Stimulated activated naive CD4-positive, alpha-beta T cell treated with Interleukin-2 at 50 U/mL for 16 hours (primary cell): ENCODE measurements at regions not wholly inside any gene's neighbourhood (a gene's known extent, or its start where the extent isn't known, plus 50 kb on each side); places are given as distances from the start of the nearest gene placed in this dataset.

Experiments used
- DNase-seq: peaks from one replicate; lab custom pipeline; 2025; lab: John Stamatoyannopoulos, UW

GRCh38 chr3:13224967-13225366 lies 151.7 kb upstream of the IQSEC1 start:
- DNase-seq: no peak

DNA sequence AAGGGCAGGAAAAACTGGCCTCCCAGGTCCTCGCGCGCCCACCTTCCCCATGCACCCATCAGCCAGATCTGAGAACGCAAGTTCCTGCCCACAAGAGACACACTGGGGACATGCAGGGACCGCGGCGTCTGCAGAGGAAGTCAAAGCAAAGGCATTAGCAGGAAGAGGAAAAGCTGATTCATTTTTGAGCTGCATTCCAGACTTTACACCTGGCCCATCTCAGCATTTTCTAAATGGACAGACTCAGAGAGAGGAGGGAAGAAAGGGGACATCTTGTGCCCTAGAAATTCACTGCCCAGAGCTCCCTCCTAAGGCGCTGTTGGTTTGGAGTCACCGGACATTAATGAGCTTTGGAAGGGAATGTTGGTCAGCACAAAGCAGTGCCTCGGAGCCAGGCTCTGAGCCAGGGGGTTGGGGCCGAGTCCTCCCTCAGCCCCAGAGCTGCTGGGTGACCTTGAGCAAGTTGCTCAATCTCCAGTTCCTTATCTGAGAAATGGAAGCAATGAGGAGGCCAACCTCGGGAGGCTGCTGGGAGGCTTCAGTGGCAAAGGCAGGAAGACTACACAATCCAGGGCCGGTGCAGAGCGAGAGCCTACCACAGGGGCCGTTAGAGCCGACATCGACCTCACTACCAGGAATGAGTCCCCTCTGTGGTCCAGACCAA lies 150.5 kb upstream of the IQSEC1 start:
- no peak for DNase-seq

DNA sequence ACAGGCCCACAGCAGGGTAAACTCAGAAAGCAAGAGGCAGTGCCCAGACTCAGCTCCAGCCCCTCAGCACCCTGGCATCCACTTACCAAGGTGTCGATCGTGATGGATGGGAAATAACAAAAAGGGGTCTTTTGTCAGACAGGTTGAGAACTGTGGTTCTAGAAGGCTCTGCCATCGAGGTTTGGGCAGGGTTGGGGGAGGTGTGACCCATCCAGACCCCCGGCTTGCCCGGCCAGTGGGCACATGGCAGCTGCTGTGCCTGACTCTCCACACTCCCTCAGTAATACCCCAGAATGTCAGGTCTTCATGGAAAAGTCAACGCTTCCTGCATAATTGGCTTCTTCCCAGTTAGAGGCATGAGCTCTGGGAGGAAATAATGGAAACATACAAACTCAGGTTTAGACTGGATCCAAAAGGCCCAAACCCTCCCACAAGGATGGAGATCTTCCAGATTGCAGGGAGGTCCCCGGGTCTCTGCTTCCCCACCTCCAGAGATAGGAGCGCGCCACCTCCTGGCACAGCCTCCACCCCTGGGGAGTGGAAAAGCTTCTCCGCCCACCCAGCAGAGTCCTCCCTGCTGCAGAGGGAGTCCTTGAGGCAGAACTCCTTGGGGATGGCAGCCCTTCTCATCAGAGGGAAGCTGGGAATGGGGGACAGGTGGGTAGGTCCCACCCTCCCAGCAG lies 149.8 kb upstream of the IQSEC1 start:
- DNase-seq: no peak

GRCh38 chr3:13222131-13222530 lies 148.9 kb upstream of the IQSEC1 start:
- DNase-seq: no peak

GRCh38 chr3:13221491-13222061 lies 148.3 kb upstream of the IQSEC1 start:
- DNase-seq: no peak

- no peak for DNase-seq
Measured at GRCh38 chr3:13220991-13221390, 147.8 kb upstream of the IQSEC1 start.

DNA sequence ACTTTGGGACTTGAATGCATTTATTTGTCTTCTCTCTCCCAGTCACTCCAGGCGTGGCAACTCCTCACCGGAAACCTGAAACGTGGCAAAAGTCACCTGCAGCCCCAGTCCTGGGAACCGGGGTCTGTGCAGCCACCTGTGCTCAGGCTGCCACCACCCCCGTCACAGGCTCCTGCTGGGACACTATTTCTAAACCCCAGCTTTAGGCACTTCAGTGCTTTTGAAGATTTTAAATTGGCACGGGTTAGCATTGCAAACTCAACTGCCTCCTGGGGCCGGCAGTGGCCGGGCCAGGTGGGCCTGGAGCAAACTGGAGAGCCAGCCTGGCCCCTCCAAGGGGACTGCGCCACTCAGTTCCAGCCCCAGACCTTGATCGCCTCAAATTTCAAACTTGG lies 146.7 kb upstream of the IQSEC1 start:
- DNase-seq: no peak

GRCh38 chr3:13219077-13219901 lies 146.1 kb upstream of the IQSEC1 start:
- no peak for DNase-seq

DNA sequence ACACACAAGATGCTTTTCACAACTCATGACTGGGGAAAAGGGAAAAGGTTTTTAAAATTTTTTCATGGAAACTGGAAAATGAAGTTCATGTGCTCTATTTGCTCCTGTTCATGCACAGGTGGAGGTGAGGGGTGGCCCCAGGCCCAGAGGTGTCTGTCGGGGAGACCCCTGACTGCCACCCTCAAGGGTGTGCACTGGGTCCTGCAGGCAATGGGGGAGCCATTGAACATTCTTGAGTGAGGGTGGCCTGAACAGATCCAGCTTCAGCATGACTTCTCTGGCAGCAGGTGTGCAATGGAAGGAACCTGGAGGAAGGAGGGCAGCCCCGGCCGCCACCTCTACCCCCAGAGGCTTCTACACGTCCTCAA lies 145.3 kb upstream of the IQSEC1 start:
- DNase-seq: no peak

GRCh38 chr3:13217736-13218540 lies 144.7 kb upstream of the IQSEC1 start:
- DNase-seq: no peak

- no peak for DNase-seq
Measured at GRCh38 chr3:13217253-13217652, 144.0 kb upstream of the IQSEC1 start.

- no peak for DNase-seq
Measured at GRCh38 chr3:13215940-13216546, 142.8 kb upstream of the IQSEC1 start.

DNA sequence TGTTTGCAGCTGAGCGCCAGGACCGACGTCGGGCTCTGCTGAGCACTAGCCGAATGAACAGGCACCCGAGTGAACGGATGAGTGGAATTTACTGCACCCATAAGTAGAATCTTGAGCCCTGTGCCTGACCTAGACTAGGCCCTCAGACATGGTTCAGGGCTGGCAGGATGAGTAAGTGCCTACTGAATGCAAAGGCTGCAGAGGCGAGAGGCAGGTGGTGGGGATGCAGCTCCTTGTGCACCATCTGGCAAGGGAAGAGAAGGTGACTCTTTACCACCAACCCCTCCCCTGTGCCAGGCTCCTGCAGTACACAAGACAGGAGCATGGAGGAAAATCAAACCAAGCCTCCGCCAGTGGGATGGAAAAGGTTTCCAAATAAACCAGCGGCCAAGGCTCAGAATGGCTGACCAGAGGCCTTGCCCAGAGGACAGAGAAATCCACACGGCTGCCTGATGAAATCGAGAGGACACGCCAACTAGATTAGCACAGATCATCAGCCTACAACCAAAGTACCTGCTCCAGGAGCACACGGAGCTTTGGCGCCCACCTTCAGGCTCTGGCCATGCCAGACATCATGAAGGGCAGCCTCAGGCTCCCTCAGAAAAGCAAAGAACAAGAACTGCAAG lies 141.7 kb upstream of the IQSEC1 start:
- DNase-seq: no peak

GRCh38 chr3:13213911-13214846 lies 140.9 kb upstream of the IQSEC1 start:
- no peak for DNase-seq

- no peak for DNase-seq
Measured at GRCh38 chr3:13213490-13213889, 140.3 kb upstream of the IQSEC1 start.

DNA sequence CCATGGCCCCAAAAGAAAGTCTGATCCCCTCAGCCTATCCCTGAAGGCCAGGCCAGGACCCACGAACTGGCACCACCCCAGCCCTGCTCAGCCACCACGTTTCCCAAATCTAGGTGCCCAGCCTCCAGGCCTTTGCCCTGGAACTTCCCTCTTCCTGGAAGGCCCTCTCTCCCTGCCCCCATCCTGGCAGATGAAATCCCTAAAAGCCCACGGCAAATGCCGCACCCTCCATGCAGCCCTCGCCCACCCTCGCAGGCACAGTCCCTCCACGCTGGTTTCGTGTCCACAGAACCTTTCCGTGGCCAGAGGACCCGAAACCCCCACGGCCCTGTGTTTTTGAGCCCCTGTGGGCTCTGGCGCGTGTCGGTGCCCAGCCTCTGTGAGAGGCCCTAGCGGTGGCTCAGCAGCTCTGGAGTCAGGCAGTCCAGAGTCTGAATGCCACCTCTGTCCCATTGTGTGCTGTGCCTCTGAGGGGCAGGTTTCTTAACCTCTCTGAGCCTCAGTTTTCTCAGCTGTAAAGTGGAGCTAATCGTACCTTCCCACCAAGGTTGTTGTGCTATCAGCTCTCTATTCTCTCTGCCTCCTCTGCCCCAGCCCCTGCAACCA lies 138.5 kb upstream of the IQSEC1 start:
- no peak for DNase-seq

GRCh38 chr3:13210221-13210975 lies 137.2 kb upstream of the IQSEC1 start:
- no peak for DNase-seq

- no peak for DNase-seq
Measured at GRCh38 chr3:13209634-13209997, 136.4 kb upstream of the IQSEC1 start.
